GM18526 (cell line): ENCODE measurements at regions not wholly inside any gene's neighbourhood (a gene's known extent, or its start where the extent isn't known, plus 50 kb on each side); places are given as distances from the start of the nearest gene placed in this dataset.

Source experiments
- POLR2A ChIP-seq: IDR thresholded peaks from 3 replicates; pipeline ENCODE4 v1.6.1; 2011; ENCODE audit not compliant: insufficient read length; ENCODE audit errors: extremely low read depth

- TF ChIP-seq POLR2A = no peak
Measured at GRCh38 chr7:67414858-67415257, 418.2 kb downstream of the TYW1 start.

- no peak for TF ChIP-seq POLR2A
Measured at GRCh38 chr7:67422601-67423000, 426.0 kb downstream of the TYW1 start.

DNA sequence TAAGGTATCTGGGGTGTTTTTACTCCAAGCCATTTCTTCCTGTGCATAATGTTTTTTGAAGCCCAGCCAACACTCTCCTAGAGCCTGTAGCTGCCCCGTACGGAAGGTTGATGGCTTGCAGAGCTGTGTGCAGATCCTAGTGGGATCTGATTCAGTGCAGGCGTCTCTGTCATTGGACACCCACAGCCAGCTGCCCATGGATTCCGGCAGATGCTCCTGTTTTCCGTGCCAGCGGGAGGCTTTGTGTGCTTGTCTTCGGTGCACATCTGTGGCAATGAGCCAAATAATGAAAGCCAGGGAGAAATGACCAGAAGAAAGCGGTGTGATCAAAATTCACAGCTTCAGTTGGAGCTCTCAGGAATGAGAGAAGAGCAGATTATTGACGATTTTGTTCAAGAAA is 426.4 kb downstream of the TYW1 start:
- no peak for TF ChIP-seq POLR2A

- TF ChIP-seq POLR2A = no peak
Measured at GRCh38 chr7:67426654-67427053, 430.0 kb downstream of the TYW1 start.

DNA sequence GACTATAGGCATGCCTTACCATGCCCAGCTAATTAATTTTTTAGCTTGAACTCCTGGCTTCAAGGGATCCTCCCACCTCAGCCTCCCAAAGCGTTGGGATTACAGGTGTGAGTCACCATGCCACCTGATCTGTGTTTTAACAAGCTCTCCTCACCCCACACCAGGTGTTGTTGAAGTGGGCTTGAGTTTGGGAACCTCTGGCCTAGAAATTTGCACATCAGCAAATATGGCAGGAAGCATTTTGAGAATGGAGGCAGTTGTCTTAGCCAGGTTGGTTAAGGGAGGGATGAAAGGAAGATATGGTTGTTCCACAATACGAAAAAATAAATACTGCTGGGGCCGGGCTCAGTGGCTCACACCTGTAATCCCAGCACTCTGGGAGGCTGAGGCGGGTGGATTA is 433.1 kb downstream of the TYW1 start:
- TF ChIP-seq POLR2A = no peak

DNA sequence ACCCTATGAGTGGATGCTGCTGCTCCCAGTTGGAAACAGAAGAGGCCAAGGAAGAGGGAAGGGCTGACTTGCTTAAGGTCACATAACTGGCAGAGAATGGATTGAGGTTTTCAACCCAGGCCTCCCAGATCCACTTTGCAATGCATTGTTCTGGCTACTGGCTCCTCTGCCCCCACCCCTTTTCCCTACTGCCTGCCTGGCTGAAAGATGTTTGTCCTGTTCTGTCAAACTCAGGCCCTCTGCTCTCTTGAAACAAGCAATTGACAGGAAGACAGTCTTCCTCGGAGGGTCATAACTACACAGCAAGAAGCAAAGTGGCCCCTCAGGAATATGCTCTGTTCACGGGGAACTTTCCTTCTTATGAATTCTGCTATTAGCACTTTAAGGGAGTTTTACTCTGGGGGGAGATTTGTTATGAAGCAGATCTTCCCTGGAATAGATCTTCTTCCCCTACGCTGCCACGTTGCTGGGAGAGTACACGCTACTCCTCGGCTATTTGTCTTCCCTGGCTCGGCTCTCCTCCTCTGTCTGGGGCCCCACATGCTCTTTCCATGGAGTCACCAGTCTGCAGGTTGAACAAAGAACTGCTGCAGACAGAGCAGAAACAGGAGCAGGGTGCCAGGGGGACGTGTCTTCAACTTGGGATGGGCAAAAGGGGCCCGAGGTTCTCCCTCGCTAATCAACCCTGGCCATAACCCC is 436.1 kb downstream of the TYW1 start:
- TF ChIP-seq POLR2A = no peak

DNA sequence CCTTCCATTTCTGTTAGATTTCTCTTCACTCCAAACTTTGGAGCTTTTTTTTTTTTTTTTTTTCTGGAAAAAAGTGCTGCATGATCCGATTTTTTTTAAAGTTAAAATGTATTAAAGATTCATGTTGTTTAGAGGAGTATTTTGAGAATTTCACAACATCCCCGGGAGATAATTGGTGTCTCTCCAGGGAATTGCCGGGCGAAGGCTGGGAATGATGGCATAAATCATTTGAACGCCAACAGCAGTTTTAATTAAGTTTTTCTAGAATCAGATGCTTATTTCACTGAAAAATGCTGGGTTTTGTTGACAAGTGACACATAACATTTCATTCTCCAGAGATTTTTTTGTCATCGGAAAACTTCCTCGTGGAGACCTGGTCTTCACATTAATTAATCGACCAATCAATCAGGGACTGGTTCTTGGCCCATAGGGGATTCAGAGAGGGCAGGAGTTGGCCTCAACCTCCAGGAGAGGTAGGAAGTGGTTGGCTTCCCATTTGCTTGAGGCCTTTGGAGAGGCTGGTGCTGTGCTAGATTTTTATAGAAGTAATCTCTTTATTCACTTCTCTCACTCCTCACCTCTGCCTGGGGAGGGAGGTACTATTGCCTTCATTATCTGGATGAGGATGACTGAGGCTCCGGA is 439.4 kb downstream of the TYW1 start:
- no peak for TF ChIP-seq POLR2A

DNA sequence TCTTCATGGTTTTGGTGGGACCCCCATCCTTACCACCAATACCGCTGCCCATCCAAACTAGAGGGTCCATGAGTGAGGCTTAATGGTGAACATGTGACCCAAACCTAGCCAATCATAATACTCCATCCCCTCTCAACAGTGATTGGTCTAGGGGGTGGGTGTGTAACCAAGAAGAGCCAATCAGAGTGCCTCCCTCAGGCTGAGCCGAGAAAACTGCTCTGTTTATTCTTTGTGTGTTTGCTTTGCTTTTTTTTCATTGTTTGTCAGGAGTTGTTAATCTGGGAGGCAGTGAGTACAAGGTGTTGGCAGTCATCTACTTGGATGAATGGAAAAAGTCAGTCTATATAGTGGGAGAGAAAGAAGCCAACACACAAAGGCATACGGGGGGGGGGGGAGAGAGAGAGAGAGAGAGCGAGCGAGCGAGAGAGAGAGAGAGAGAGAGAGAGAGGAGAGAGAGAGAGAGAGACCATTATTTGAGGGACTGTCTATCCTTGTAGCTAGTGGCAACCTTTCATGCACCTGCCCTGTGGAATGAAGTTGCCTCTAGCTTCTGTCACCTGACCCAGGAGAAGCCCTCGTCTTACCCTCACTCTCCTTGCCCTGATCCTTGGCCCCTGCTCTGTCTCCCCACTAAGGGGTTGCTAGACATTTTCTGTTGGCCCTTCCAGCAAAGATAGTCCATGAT is 441.7 kb downstream of the TYW1 start:
- no peak for TF ChIP-seq POLR2A

DNA sequence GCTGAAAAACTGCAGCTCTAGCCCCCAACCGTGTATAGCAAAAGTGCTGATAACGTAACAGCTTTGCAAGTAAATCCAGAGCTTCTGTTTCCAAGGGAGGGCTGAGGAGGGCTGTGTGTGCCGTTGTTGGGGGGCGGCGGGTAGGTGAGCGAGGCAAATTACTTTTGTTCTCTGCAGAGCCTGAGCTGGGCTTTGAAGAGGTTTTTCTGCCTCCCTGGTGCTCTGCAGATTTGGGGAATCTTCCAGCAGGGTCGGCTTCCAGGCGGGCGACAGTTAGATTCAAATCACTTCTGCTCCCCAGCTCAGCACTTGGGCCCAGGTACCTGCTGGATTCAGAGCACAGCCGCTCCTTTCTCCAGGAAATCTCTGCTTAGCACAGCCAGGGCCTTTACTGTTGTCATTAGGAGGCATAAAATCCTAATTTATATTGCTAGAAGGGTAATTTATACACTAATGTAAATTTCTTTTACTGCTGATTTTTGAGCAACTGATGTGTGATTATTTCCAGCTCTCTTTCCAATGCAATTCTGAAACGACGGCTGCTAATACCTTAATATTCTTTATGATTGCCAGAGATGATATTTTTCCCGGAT is 442.4 kb downstream of the TYW1 start:
- TF ChIP-seq POLR2A = no peak

GRCh38 chr7:67440321-67440720 is 443.7 kb downstream of the TYW1 start:
- no peak for TF ChIP-seq POLR2A

GRCh38 chr7:67445728-67446127 is 449.1 kb downstream of the TYW1 start:
- TF ChIP-seq POLR2A = no peak

DNA sequence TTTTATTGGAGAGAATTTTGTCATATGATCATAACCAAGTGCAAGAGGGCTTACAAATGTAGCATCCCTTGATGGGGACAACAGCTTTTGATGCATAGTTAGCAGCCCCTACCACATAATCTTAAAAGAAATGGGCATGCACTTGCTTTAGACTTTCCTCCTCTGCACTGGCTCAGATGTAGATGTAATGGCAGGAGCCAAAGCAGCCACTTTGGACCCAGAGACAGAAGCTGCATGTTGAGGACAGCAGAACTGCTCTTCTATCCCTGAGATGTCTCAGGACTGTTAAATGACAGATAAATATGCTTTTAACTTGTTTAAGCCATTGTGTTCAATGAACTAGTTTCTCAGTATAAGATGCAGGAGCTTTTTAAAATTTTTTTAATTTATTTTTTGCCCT is 450.7 kb downstream of the TYW1 start:
- no peak for TF ChIP-seq POLR2A

GRCh38 chr7:67448271-67448670 is 451.6 kb downstream of the TYW1 start:
- TF ChIP-seq POLR2A = no peak

- no peak for TF ChIP-seq POLR2A
Measured at GRCh38 chr7:67450171-67450570, 453.5 kb downstream of the TYW1 start.

DNA sequence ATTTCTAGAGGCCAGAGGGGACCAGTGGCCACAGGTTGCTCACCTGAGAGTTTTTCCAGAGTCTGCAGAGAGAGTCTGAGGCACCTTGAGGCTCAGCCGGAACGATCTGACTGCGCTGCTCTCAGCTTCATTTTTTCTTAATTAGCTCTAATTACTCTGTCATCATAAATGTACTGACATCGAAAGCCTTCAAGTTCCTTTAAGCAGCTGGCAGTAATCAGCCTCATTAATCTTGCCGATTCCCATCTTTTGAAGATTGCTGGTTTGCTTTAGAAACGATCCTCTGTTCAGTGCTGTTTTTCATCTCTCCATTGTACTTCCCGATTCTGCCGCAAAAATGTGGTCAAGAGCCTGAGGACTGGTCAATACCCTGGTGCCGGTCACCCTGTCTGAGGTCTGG is 454.7 kb downstream of the TYW1 start:
- TF ChIP-seq POLR2A = no peak

DNA sequence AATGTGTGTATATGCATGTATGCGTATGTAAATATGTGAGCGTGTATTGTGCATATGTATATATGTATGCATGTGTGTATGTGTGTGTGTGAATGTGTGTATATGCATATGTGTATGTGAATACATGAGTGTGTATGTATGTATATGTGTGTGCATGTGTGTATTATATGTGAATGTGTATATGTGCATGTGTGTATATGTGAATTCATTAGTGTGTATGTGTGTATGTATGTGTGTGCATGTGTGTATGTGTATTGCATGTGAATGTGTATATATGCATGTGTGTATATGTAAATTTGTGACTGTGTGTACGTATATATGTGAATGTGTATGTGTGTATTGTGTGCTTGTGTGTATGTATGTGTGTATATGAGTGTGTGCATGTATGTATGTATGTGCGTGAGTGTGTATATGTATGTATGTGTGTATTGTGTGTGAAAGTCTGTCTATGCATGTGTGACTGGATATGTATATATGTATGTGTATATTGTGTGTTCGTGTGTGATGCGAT is 455.9 kb downstream of the TYW1 start:
- TF ChIP-seq POLR2A = no peak
